ENCODE measurements at regions not wholly inside any gene's neighbourhood (a gene's known extent, or its start where the extent isn't known, plus 50 kb on each side); places are given as distances from the start of the nearest gene placed in this dataset.
"Not testable (repeated sequence)": the region's sequence is repeated elsewhere in the genome, so short reads cannot be mapped to it uniquely, and the experiment has no call there.

DNA sequence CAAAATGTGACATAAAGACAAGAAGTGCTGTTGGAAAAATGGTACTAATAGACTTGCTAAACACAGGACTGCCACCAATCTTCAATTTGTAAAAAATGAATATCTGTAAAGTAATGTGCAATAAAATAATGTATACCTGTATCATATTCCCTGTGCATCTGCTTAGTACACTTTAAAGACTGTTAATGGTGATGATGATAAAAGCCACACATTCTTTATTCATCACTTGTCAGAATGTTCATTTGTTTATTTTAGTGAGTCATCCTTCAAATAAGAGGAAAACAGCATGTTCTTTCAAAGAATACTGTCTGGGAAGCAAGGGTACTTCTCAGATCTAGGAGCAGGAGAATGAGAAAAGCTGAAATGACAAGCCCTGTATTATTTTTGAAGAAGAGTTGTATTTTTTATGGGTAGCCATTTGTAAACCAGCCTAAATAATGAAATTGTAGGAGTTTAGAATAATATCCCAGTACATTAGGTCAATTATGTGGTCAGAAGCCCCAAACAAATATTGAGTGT, 78.3 kb upstream of the PSMA6 start:
- H2AFZ ChIP-seq (ENCODE audit: low read depth, low read length) = no peak overlapping the region
- H3K36me3 ChIP-seq (ENCODE audit: insufficient read depth, low read length) = no peaks in the 10 kb centered on the region
- no peaks in the 10 kb centered on the region for H3F3A ChIP-seq (ENCODE audit: insufficient read depth, low read length, poor library complexity, severe bottlenecking)
- no peak overlapping the region for H3K9ac ChIP-seq (ENCODE audit: low read length)
- H3K27ac ChIP-seq (ENCODE audit: low read length) = no peak overlapping the region
- TF ChIP-seq, protein P1, sequence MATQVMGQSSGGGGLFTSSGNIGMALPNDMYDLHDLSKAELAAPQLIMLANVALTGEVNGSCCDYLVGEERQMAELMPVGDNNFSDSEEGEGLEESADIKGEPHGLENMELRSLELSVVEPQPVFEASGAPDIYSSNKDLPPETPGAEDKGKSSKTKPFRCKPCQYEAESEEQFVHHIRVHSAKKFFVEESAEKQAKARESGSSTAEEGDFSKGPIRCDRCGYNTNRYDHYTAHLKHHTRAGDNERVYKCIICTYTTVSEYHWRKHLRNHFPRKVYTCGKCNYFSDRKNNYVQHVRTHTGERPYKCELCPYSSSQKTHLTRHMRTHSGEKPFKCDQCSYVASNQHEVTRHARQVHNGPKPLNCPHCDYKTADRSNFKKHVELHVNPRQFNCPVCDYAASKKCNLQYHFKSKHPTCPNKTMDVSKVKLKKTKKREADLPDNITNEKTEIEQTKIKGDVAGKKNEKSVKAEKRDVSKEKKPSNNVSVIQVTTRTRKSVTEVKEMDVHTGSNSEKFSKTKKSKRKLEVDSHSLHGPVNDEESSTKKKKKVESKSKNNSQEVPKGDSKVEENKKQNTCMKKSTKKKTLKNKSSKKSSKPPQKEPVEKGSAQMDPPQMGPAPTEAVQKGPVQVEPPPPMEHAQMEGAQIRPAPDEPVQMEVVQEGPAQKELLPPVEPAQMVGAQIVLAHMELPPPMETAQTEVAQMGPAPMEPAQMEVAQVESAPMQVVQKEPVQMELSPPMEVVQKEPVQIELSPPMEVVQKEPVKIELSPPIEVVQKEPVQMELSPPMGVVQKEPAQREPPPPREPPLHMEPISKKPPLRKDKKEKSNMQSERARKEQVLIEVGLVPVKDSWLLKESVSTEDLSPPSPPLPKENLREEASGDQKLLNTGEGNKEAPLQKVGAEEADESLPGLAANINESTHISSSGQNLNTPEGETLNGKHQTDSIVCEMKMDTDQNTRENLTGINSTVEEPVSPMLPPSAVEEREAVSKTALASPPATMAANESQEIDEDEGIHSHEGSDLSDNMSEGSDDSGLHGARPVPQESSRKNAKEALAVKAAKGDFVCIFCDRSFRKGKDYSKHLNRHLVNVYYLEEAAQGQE (IDR thresholded peaks at IDR 0.05; ENCODE audit: borderline replicate concordance) = no peak
- TF ChIP-seq EP300 (conservative IDR thresholded peaks at IDR 0.05; ENCODE audit: poor library complexity, severe bottlenecking) (no peak), RAD21 (conservative IDR thresholded peaks at IDR 0.05) (no peak), MXI1 (conservative IDR thresholded peaks at IDR 0.05; ENCODE audit: poor library complexity, severe bottlenecking) (no peak), POLR2AphosphoS5 (IDR thresholded peaks at IDR 0.05) (no peak), TAF1 (IDR thresholded peaks at IDR 0.05; ENCODE audit: low read depth) (no peak), EZH2 (IDR thresholded peaks at IDR 0.05; ENCODE audit: borderline replicate concordance, insufficient read depth, low read length, poor library complexity, severe bottlenecking) (no peak), SMC3 (conservative IDR thresholded peaks at IDR 0.05; ENCODE audit: poor library complexity) (no peak)
- TF ChIP-seq, protein P2, sequence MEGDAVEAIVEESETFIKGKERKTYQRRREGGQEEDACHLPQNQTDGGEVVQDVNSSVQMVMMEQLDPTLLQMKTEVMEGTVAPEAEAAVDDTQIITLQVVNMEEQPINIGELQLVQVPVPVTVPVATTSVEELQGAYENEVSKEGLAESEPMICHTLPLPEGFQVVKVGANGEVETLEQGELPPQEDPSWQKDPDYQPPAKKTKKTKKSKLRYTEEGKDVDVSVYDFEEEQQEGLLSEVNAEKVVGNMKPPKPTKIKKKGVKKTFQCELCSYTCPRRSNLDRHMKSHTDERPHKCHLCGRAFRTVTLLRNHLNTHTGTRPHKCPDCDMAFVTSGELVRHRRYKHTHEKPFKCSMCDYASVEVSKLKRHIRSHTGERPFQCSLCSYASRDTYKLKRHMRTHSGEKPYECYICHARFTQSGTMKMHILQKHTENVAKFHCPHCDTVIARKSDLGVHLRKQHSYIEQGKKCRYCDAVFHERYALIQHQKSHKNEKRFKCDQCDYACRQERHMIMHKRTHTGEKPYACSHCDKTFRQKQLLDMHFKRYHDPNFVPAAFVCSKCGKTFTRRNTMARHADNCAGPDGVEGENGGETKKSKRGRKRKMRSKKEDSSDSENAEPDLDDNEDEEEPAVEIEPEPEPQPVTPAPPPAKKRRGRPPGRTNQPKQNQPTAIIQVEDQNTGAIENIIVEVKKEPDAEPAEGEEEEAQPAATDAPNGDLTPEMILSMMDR (IDR thresholded peaks at IDR 0.05; ENCODE audit: poor library complexity, severe bottlenecking) = no peak
- H3K4me3 ChIP-seq (ENCODE audit: low read length) = no peak overlapping the region
- no peak overlapping the region for H3K4me2 ChIP-seq (ENCODE audit: low read length)
- no peaks in the 10 kb centered on the region for H4K20me1 ChIP-seq (ENCODE audit: insufficient read depth)
- H3K9me2 ChIP-seq (ENCODE audit: insufficient read depth, low read length) = no peaks in the 10 kb centered on the region
- H3K27me3 ChIP-seq (ENCODE audit: insufficient read depth, low read depth, low read length) = no peaks in the 10 kb centered on the region
- no peaks in the 10 kb centered on the region for H3K9me3 ChIP-seq (ENCODE audit: low read length)
- no peaks in the 10 kb centered on the region for H3K79me2 ChIP-seq (replicated peaks; ENCODE audit: insufficient read depth, low read length)

DNA sequence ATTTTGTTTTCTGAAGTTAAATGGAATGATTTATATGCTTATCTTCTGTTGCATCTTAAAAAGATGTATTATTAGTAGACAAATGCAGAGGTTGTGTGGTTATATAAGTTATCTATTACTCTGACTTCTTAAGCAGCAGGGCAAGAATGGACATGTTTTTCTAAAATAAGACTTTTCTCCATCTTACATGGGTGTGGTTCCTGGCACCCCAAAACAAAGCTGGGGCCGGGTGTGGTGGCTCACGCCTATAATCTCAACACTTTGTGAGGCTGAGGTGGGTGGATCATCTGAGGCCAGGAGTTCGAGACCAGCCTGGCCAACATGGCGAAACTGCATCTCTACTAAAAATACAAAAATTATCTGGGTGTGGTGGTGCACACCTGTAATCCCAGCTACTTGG, 77.8 kb upstream of the PSMA6 start:
- H4K20me1 ChIP-seq (ENCODE audit: insufficient read depth); H3K9ac ChIP-seq (ENCODE audit: low read length); H3K4me3 ChIP-seq (ENCODE audit: low read length); H3F3A ChIP-seq (ENCODE audit: insufficient read depth, low read length, poor library complexity, severe bottlenecking); H3K79me2 ChIP-seq (replicated peaks; ENCODE audit: insufficient read depth, low read length); H3K27me3 ChIP-seq (ENCODE audit: insufficient read depth, low read depth, low read length); H3K27ac ChIP-seq (ENCODE audit: low read length); H2AFZ ChIP-seq (ENCODE audit: low read depth, low read length); H3K9me3 ChIP-seq (ENCODE audit: low read length); H3K36me3 ChIP-seq (ENCODE audit: insufficient read depth, low read length); H3K9me2 ChIP-seq (ENCODE audit: insufficient read depth, low read length); H3K4me2 ChIP-seq (ENCODE audit: low read length): not testable (repeated sequence)
